ENCODE measurements at regions not wholly inside any gene's neighbourhood (a gene's known extent, or its start where the extent isn't known, plus 50 kb on each side); places are given as distances from the start of the nearest gene placed in this dataset.

DNA sequence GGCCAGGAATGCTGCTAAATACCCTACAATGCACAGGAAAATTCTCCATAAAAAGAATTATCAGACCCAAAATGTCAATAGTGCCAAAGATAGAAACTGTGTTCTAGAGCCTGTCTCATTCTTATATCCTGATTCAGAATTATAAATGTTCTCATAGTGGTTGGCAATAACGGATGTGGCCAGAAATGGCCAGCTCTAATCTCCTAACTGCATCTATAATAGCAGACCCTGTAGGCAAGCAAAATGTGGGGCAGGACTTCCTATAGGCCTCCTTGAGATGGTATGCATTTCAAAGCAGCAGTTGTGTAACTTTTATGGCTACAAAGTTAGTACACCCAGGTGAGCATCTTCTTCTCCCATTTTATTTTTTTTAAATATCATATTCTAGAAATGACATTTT is 95.9 kb upstream of the SGIP1 start:
- DNase-seq, result no peak
- H2AFZ ChIP-seq, result 0 out of 2 replicates have a peak overlapping the region, but pooled peaks have one; percentile 66
- no peak for TF ChIP-seq EZH2phosphoT487 (IDR thresholded peaks at IDR 0.05; ENCODE audit: insufficient read depth, low read depth)
- no peak for TF ChIP-seq EZH2 (IDR thresholded peaks at IDR 0.05; ENCODE audit: insufficient read depth, poor library complexity, severe bottlenecking)
- H4K20me1 ChIP-seq (ENCODE audit: insufficient read depth), result no peaks in the 10 kb centered on the region
- H3K27ac ChIP-seq, result peak overlapping the region; percentile 86
- no peaks in the 10 kb centered on the region for H3K27me3 ChIP-seq (replicated peaks; ENCODE audit: insufficient read depth)
- no peak overlapping the region for H3K9ac ChIP-seq
- no peak overlapping the region for H3K4me3 ChIP-seq
- H3K9me3 ChIP-seq (ENCODE audit: low read depth), result no peaks in the 10 kb centered on the region
- H3K36me3 ChIP-seq (ENCODE audit: low read depth), result no peaks in the 10 kb centered on the region
- no peak overlapping the region for H3K4me2 ChIP-seq (ENCODE audit: unreplicated experiment)
- no peaks in the 10 kb centered on the region for H3K9me2 ChIP-seq (ENCODE audit: insufficient read depth)
- H3K4me1 ChIP-seq (ENCODE audit: insufficient read depth), result peaks cover 59% of the 10 kb centered on the region
- H3F3A ChIP-seq (ENCODE audit: insufficient read depth), result peaks cover 63% of the 10 kb centered on the region
- H3K79me2 ChIP-seq (ENCODE audit: insufficient read depth), result no peaks in the 10 kb centered on the region
- in situ Hi-C loops (cut with MboI), result loop anchor here (5.0 kb wide), 1 partner anchor 176 kb away; no protein-coding TSS in a partner anchor
- 75 to 85% methylated on average over 1 of the region's 1 CpG for WGBS, 2 experiments (ENCODE audit: low coverage in 1 of 2, low lambda C conversion rate in 2 of 2, missing lambda C conversion rate in 2 of 2)

DNA sequence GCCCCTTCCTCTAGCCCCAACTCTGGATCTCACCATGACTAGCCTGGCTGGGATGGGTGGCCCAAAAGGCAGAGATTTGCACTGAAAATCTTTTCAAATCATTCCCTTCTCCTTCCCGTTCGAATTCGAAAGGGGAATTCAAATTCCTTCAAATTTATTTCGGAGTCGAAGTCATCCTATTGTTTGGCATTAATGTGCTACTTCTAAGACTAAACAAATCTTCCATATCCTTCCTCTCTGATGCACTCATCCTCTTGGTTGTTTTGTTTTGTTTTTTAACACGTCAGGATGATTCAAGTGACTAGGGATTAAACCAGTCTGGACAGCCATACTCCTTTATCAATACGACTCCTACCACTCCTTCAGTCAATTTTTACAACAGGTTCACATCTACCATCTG is 95.5 kb upstream of the SGIP1 start:
- WGBS, 2 experiments (ENCODE audit: low coverage in 1 of 2, low lambda C conversion rate in 2 of 2, missing lambda C conversion rate in 2 of 2), result 83 to 91% methylated on average over 7 of the region's 7 CpGs

DNA sequence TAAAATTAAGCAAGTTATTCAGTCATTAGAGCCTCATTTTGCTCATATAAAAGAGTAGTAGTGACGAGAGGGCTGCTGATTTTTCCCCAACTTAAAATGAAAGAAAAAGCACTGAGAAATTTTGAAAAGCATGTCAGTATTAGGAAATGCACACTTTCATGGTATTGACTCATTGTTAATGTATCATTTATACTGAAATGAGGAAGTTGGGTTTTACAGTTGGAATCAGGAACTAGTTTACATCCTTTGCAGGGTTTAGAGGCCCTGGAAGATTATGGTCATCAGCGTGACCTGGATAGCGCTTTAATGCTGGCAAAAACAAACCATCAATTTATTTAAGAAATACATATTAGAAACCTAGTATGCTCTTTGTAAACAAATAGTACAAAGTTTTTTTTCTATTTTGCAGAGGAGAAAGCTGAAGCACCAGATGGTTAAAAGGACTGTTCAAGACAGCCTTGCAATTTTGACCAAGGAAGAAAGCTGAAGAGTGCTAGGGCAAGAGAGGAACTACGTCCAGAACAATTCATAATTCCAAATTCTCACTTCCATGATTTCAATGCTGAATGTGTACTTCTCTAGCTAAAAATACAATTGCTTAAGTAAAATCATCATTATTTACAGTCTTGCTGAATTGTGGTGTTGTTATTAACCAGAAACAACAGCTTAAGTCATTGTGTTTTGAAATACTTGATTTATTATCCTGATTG is 94.8 kb upstream of the SGIP1 start:
- Histone ChIP-seq H3K9ac (peak overlapping the region; percentile 66), H3F3A (ENCODE audit: insufficient read depth) (peaks cover 52% of the 10 kb centered on the region), H3K9me2 (ENCODE audit: insufficient read depth) (no peaks in the 10 kb centered on the region), H2AFZ (peak overlapping the region; percentile 66), H3K4me2 (ENCODE audit: unreplicated experiment) (peak overlapping the region; percentile 75), H3K27me3 (replicated peaks; ENCODE audit: insufficient read depth) (no peaks in the 10 kb centered on the region), H4K20me1 (ENCODE audit: insufficient read depth) (no peaks in the 10 kb centered on the region), H3K4me3 (peak overlapping the region; percentile 53), H3K4me1 (ENCODE audit: insufficient read depth) (peaks cover 49% of the 10 kb centered on the region), H3K9me3 (ENCODE audit: low read depth) (no peaks in the 10 kb centered on the region), H3K27ac (peak overlapping the region; percentile 86), H3K36me3 (ENCODE audit: low read depth) (no peaks in the 10 kb centered on the region), H3K79me2 (ENCODE audit: insufficient read depth) (no peaks in the 10 kb centered on the region)
- TF ChIP-seq EZH2 (IDR thresholded peaks at IDR 0.05; ENCODE audit: insufficient read depth, poor library complexity, severe bottlenecking) (no peak), EZH2phosphoT487 (IDR thresholded peaks at IDR 0.05; ENCODE audit: insufficient read depth, low read depth) (no peak)
- DNase-seq, result peak; percentile 79
- WGBS, 2 experiments (ENCODE audit: low coverage in 1 of 2, low lambda C conversion rate in 2 of 2, missing lambda C conversion rate in 2 of 2), result 41 to 43% methylated on average over 4 of the region's 4 CpGs
- in situ Hi-C loops (cut with MboI), result loop anchor here (5.0 kb wide), 1 partner anchor 177 kb away; no protein-coding TSS in a partner anchor

More for the DNA sequence above, 95.5 kb upstream of the SGIP1 start:
- Histone ChIP-seq H4K20me1 (ENCODE audit: insufficient read depth) (no peaks in the 10 kb centered on the region), H3K36me3 (ENCODE audit: low read depth) (no peaks in the 10 kb centered on the region), H3K4me2 (ENCODE audit: unreplicated experiment) (peak overlapping the region; percentile 75), H3K9me3 (ENCODE audit: low read depth) (no peaks in the 10 kb centered on the region), H3K27ac (peak overlapping the region; percentile 86), H3K9ac (peak overlapping the region; percentile 66), H3K27me3 (replicated peaks; ENCODE audit: insufficient read depth) (no peaks in the 10 kb centered on the region), H3K9me2 (ENCODE audit: insufficient read depth) (no peaks in the 10 kb centered on the region), H3K79me2 (ENCODE audit: insufficient read depth) (no peaks in the 10 kb centered on the region), H3F3A (ENCODE audit: insufficient read depth) (peaks cover 59% of the 10 kb centered on the region), H2AFZ (peak overlapping the region; percentile 66), H3K4me1 (ENCODE audit: insufficient read depth) (peaks cover 56% of the 10 kb centered on the region), H3K4me3 (peak overlapping the region; percentile 53)
- DNase-seq, result peak; percentile 27
- in situ Hi-C loops (cut with MboI), result loop anchor here (5.0 kb wide), 1 partner anchor 176 kb away; no protein-coding TSS in a partner anchor
- TF ChIP-seq EZH2phosphoT487 (IDR thresholded peaks at IDR 0.05; ENCODE audit: insufficient read depth, low read depth) (no peak), EZH2 (IDR thresholded peaks at IDR 0.05; ENCODE audit: insufficient read depth, poor library complexity, severe bottlenecking) (no peak)

DNA sequence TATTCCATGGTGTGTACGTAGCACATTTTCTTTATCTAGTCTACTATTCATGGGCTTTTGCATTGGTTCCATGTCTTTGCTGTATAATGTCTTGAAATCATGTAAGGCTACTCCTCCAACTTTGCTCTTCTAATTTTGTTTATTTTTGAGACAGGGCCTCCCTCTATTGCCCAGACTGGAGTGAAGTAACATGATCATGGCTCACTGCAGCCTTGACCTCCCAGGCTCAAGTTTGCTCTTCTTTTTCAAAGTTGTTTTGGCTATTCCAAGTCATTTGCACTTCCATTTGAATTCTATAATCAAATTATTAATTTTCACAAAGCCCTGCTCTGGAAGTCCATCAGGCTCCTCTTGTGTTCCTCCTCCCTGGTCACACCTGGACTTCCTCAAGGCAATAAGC is 90.2 kb upstream of the SGIP1 start:
- H3K9me3 ChIP-seq (ENCODE audit: low read depth), result no peaks in the 10 kb centered on the region
- H3K79me2 ChIP-seq (ENCODE audit: insufficient read depth), result no peaks in the 10 kb centered on the region
- no peak for DNase-seq
- no peak overlapping the region for H3K9ac ChIP-seq
- WGBS, 2 experiments (ENCODE audit: low coverage in 1 of 2, low lambda C conversion rate in 2 of 2, missing lambda C conversion rate in 2 of 2), result 95 to 96% methylated on average over 1 of the region's 1 CpG
- H3K27ac ChIP-seq, result no peak overlapping the region
- H4K20me1 ChIP-seq (ENCODE audit: insufficient read depth), result no peaks in the 10 kb centered on the region
- in situ Hi-C loops (cut with MboI), result loop anchor here (10.0 kb wide), 1 partner anchor 479 kb away; no protein-coding TSS in a partner anchor
- H3F3A ChIP-seq (ENCODE audit: insufficient read depth), result peaks cover 15% of the 10 kb centered on the region
- H3K9me2 ChIP-seq (ENCODE audit: insufficient read depth), result no peaks in the 10 kb centered on the region
- H3K36me3 ChIP-seq (ENCODE audit: low read depth), result no peaks in the 10 kb centered on the region
- H2AFZ ChIP-seq, result no peak overlapping the region
- H3K4me3 ChIP-seq, result no peak overlapping the region
- TF ChIP-seq EZH2phosphoT487 (IDR thresholded peaks at IDR 0.05; ENCODE audit: insufficient read depth, low read depth) (no peak), EZH2 (IDR thresholded peaks at IDR 0.05; ENCODE audit: insufficient read depth, poor library complexity, severe bottlenecking) (no peak)
- no peaks in the 10 kb centered on the region for H3K27me3 ChIP-seq (replicated peaks; ENCODE audit: insufficient read depth)
- H3K4me2 ChIP-seq (ENCODE audit: unreplicated experiment), result no peak overlapping the region
- H3K4me1 ChIP-seq (ENCODE audit: insufficient read depth), result peaks cover 30% of the 10 kb centered on the region

All from GM23248 (cell line).